ENCODE measurements at regions not wholly inside any gene's neighbourhood (a gene's known extent, or its start where the extent isn't known, plus 50 kb on each side); places are given as distances from the start of the nearest gene placed in this dataset.

DNA sequence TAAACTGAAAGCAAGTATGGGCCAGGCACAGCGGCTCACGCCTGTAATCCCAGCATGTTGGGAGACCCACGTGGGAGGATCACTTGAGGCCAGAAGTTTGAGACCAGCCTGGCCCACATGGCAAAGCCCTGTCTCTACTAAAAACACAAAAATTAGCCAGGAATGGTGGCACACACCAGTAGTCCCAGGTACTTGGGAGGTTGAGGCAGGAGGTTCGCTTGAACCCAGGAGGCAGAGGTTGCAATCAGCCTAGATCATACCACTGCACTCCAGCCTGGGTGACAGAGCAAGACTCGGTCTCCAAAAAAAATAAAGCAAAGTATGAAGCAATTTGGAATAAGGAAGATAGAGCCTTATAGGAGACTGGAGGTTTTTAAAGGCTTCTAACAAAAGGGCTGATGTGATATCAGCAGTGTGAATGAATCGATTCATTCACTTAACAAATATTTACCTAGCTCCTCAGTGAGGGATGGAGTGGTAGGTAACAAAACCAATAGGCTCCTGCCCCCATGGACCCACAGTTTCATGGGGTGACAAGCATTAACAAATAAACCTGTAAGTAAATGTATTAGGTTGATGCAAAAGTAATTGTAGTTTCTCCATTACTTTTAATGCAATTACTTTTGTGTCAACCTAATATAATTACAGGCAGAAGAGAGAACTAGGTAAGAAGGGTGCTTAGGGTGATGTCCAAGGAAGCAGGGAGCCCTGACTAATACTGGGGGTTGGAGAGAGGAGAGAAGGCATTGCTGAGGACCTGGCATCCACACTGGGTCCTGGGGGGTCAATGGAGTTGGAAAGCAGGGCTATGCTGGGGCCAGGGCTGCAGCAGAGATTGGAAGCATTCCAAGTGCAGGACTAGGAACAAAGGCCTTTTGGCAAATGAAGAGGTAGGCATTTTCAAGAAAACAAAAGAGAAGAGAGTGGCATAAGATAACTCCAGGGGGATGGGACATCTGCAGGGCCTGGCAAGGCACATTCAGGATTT lies 195.4 kb upstream of the ARL4C start:
- no peak for FAIRE-seq

DNA sequence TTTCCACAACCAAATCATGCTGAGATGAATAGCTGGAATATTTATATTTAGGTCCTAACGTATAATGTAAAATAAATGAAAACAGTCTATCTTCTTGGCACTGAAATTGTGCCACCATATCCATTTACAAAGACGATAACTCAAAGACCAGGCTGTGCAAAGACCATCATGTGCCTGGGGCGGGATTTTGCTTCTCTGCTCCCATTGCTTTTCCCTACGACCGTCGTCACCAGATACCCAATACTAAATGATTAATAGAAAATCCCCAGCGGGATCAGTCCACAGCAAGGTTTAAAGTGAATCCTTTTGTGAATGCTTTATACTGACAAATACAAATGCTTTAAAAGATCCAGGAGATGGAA lies 194.3 kb upstream of the ARL4C start:
- no peak for FAIRE-seq

DNA sequence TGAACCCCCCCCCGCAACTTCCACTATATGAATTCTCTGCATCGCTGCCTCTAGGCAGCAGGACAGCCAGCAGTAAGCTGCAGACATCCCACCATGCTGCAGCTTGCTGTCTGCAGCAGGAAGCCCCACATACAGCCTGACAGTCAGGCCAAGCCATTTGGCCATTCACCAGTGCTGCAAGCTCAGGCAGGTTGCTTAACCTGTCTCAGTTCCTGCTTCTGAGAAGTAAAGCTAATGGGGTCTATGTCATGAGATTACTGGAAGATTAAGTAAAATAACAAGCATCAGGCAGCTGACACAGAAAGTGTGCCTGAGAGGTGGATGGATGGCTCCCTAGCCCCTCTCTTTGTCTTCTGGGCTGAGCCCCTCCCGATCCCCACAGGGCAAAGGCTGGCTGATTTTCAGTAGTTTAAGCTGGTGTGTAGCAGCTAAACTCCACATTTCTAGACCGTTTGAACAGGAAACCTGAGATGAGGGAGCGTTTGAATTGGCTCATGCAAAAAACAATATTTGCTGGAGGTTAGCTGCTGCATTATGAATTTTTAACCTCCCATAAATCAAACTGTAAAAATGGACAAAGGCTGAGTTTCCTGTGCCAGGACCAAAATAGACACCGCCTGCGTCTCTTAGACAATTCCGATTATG lies 193.8 kb upstream of the ARL4C start:
- FAIRE-seq: no peak

DNA sequence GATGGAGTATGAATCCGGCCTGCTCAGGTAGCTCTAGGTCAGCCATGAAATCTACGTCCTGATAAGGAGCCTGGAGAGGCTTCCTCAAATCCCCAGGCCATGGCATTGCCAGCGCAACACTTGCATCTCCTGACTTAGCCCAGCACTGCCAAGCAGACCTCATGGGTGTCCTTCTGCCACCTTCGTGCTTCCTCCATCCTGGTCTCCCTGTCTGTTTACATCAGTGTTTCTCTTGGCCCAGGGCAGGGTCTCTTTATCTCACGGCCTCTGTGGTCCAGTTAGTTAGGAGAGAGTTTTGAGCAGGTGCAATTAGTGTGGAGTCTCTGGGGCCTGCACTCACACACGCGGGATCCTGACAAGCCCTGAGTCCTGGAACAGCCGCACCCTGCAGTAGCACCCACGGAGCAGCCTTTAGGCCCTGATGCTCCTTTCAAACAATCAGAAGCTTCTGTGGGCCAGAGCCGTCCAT lies 193.1 kb upstream of the ARL4C start:
- FAIRE-seq: no peak

DNA sequence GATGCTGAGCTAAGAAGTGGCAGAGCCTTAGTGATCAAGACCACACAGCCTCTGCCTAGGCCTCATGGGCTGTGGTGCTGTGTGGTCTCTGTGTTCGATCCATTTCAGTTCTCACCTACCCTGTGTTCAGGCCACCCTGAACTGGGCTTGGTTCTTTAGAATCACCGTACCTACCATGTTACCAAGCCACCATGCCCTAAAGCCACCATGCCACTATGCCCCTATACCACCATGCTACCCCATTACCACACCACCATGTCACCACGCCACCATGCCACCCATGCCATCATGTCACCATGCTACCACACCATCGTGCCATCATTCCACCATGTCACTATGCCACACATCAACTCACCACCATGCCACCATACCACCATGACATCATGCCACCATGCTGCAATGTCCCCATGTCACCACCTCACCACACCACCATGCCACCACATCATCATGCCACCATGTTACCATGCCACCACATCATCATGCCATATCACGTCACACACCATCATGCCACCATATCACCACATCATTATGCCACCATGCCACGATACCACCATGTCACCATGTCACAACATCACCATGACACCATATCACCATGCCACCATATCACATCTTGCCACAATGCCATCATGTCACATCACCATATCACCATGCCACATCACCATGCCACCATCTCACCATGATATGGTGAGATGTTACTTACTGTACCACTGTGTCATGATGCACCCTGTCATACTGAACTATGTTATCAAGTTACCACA lies 191.0 kb upstream of the ARL4C start:
- FAIRE-seq: no peak

DNA sequence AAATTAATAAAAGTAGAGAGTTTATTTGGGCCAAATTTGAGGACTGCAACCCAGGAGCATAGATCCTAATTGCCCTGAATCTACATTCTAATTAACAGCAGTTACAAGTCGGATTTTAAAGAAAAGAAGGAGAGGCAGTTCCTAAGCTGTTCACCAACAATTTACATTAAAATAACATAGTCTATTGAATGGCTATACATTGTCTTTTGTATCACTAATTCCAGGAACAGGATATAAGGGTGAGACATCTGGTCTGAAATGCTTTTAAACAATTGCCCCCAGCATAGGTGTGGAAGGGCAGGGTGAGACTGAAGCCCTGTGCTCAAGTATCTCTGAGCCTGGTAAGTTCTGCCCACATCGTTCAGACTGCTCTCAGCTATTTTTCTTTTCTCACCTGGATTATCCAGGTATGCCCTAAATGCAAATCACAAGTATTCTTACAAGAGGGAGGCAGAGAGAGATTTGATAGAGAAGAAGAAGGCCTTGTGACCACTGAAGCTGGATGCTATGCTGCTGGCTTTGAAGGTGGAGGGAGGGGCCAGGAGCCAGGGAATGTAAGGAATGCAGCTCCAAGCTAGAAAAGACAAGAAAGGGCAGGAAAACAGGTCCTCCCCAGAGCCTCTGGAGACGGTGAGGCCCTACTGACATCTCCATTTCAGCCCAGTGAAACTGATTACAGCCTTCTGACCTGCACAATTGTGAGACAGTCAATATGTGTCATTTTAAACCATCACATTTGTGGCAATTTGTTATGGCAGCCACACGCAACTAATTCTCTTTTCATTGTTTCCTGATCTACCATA lies 189.4 kb upstream of the ARL4C start:
- no peak for FAIRE-seq

DNA sequence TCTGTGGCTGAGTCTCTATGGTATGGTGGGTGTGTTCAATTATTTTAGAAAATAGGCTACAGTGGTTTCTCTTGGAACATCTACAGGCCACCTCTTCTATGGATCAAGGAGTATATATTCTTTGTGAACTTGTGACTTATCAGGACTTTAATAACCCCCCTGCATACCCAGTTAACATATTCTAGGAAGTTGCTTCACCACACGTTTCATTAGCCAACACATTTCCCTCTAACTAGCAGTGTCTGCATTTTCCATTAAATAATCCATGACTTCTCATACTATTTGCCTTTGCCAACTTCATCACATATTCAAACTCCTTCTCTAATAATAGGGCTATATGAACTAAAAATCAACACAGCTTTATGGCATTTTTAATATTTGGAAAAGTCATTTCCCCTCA lies 187.6 kb upstream of the ARL4C start:
- no peak for FAIRE-seq

DNA sequence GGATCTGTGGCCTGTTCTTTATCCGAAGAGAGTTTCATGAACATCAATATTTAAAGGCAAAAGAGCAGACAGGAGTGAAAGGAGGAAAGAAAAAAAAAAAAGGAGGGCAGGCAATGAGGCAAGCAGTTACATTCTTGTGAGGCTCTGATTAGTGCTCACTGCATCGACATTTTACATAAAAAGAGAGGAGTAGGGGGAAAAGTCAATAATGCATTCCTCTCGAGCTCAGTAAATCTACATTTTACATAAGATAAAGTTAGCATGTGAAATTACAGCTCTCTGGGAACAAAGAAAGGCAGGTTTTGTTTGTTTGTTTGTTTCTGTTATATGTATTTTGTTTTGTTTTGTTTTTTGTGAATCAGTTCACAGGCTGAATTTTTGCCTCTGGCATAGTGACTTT lies 187.1 kb upstream of the ARL4C start:
- FAIRE-seq: no peak

DNA sequence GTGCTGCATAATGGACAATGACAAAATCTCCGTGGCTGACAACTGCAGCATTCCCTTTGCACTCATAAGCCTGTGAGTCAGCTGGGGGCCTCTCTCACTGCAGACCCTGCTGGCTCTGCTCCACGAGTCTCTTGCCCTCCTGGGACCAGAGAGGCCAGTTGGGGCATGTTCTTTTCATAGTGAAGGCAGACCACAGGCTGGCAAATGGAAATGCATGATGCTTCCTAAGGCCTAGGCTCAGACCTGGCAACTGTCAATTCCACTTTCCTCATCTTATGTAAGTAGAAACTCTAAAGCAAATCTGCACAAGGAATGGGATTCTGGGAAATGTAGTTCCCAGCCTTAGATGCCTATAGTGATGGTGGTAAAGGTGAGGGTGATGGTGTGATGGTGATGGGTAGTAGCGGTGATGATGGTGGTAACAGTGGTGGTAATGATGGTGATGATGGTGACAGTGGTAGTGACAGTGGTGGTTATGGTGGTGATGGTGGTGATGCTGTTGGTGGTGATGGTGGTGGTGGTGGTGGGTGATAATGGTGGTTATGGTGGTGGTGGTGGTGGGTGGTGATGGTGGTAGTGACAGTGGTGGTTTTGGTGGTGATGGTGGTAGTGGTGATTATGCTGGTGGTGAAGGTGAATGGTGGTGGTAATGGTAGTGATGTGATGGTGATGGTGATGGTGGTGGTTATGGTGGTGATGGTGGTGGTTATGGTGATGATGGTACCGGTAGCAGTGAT lies 185.8 kb upstream of the ARL4C start:
- no peak for FAIRE-seq

DNA sequence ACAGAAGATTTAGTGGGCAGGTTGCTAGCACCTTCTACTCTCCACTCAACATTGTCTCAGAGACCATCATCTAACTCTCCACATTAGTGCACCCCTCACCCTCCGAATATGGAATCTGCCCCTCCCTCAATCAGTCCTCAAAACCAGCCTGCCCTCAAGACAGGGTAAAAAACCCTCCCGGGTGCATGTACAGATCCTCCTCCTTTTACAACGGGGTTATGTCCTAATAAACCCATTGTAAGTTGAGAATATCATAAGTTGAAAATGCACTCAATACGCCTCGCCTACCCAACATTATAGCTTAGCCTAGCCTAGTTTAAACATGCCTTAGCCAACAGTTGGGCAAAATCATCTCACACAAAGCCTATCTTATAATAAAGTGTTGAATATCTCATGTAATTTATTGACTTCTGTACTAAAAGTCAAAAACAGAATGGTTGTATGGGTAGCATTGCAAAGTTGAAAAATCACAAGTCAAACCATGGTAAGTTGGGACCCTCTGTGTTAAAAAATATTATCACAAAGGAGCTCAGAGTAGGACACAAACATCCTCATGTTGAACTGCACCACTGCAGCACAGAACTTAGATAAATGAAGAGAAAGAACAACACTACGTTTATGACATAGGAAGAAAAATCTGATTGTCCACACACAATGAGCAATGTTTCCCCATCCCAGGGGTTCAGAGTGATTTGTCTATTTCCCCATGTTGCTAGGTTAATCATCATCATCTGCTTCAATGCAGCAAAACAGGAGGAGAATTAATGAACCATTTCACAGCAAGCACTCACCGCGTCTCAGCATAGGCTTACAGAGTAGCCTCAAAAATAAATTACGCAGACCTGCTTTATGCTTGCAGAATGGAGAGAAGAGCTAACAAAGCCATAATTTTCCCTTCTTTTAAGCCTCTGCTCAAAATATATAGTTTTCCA lies 184.1 kb upstream of the ARL4C start:
- no peak for FAIRE-seq

DNA sequence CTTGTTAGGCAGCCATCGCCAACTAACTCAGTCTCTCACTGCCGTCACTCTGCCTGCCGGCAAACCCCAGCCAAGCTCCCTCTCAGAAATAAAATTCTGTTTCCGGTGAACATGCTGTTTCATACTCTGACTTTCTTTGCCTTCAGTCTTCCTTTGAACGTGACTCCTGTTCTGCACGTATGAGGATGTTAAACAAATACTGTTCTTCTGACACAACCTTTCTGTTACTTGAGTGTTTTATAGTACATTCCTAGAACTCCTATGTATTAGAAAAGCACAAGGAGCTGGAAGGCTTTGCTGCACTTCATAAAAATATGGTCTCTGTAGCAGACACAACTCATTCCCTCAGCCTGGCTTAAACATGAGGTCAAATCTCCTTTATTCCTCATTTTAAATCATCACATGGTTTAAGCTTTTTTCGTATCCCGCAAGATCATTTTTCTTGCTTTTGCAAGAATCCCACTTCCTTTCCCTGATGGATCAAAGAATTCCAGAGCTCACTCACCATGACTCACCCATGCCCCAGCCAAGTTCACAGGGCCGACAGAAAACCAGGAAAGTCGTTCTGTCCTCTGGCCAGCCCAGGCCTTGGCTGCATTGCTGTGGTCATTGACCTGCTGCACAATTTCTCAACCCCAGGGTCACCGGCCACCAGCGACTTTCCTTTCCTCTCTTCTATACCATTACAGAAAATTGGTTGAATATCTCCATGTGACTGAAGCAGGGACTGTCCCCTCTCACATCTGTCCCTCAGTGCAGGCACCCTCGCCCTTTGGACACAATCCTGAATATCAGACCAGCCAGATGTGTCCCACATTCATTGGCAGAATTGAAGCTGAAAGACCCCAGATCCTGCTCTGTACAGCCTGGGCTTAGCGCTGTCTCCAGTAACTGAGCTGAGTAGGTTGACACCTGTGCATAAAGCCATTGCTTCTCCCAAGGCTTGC lies 183.1 kb upstream of the ARL4C start:
- no peak for FAIRE-seq

DNA sequence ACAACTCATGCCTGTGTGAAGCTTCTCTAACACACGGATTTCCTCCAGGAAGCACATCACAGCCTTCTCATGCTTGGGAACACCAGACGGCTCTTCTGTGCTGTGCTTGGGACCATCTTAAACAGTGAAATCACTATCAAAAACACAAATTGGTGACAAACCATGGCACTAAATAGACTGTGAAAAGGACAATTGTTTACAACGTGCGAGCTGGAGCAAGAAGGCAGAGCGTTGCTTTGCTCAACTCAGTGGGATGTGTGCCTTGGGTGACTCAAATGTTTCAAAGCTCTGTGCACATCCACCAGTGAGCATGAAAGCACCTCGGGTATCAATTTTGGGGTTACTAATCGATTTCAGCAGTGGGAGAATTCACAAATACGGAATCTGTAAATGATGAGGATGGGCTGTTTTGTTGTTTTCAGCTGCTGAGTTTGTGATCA lies 182.4 kb upstream of the ARL4C start:
- no peak for FAIRE-seq

DNA sequence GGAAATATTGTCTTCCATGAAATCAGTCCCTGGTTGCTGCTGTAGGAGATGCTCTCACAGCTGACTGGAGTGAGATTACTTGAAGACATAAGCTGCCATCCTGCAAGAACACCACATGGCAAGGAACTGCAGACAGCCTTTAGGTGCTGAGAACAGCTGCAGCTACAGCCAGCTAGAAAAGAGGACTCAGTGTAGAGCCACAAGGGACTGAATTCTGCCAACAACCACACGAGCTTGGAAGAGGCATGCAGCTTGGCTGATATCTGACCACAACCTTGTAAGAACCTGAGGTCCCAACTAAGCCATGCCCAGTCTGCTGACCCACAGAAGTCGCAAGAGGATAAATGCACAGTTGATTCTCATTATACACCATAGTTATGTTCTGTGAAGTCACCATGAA lies 181.8 kb upstream of the ARL4C start:
- FAIRE-seq: no peak

DNA sequence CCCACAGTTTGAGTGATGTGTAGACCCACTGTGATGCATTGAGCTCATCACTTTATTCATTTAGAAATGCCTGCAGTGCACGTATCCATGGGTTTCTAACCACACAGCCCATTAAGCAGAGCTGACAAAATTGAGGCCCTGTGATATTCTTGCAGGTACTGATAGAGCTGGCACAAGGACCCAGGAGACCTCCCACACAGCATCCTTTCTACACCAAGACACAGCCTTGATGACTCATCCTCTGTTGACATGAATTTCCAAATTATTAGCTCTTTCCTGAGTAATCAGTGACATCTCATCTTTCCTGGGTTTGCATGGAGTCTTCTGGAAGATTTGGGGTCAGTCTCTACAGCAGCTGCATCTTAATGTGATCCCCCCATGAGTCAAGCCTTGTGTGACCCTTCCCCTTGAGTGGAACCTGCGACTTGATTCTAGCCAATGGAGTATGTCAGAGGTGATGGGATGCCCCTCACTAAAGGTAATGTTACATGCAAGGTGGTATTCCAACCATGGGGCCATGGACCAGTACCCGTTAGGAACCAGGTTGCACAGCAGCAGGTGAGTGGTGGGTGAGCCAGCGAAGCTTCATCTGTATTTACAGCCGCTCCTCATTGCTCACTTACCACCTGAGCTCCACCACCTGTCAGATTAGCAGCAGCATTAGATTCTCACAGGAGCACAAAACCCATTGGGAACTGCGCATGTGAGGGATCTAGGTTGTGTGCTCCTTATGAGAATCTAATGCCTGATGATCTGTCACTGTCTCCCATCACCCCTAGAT lies 181.1 kb upstream of the ARL4C start:
- FAIRE-seq: no peak

DNA sequence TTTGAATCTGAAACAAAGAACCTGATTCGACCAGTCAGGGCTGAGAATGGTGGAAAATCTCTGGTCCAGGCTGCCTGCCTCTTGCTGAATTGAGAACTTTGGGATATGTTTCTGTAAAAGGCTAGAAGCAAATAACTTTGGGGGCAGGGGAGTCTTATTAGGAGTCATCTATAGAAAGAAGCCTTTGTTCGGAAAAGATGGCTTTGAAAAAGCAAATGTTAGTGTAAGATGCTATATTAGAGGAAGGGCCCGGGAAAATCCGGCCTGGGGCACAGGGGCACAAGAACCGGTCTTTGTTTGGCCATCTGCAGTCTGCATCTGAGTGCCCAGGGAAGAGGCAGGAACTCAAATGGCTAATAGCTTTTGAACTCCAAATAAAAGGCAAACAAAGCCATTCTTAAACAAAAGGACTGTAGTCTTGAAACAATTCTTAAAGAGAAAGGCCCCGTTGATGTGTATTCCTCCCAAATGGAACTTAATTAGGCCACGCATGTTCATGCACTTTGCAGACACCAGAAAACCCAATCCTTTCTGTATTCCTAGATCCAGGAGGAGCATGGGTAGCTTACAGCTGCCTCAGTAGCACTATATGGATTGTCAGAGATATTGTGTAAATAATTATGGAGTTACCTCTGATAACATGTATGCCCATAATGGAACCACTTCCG lies 180.0 kb upstream of the ARL4C start:
- FAIRE-seq: no peak

DNA sequence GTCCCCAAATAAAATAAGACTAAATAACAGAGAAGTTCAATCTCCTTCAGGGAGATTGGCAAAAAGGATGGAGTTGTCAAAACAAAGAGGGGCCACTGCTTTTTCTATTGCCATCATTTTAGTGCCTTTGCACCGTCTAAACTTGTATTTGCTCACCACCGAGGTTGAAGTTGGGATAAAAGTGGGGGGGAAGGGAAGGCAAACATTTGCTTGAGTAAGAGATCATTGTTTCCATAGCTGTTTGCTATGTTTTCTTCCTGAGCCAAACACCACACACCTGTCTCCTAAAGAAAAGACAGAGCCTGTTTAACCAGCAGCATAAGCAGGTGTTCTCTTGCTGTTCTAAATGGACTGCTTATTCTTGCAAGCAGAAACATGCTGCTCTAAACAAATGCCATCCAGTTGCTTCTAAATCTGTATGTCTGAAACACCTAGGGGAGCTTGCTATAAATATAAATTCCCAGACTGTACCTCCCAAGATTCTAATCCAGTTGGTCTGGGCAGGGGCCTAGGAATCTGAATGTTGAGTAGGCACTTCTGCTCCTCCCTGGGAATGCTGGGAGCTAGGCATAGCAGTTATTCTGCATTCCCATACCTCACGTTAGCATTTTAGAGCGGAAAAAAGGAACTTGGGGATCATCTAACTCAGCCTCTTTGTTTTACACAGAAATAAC lies 179.4 kb upstream of the ARL4C start:
- FAIRE-seq: no peak

DNA sequence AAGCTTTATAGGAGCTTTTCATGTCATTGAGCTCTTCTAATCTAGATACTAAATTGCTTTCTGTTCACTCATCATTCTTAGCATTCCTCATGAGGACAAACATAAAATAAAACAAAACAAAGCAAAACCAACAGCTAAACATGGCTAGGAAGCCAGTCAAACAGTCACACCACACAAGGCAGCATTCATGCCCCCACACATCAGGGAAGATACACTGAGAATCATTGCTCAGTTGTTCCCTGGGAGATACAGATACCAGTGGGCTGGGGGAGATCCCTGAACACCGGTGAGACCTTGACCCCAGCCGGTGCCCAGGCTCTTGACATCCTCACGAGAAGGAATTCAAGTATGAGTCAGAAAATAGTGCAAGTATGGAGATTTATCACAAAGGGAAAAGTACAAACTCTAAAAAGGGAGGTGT lies 177.9 kb upstream of the ARL4C start:
- FAIRE-seq: no peak

All from G401.6 (cell line).